NCI-H446 (cell line): ENCODE measurements at regions not wholly inside any gene's neighbourhood (a gene's known extent, or its start where the extent isn't known, plus 50 kb on each side); places are given as distances from the start of the nearest gene placed in this dataset.

Experiments
- DNase-seq, 2 experiments: peaks; one replicate each; lab custom pipeline; 2025; lab: John Stamatoyannopoulos, UW

GRCh38 chr5:124922255-124922975 lies 176.0 kb upstream of the ZNF608 start:
- no peak for DNase-seq

DNA sequence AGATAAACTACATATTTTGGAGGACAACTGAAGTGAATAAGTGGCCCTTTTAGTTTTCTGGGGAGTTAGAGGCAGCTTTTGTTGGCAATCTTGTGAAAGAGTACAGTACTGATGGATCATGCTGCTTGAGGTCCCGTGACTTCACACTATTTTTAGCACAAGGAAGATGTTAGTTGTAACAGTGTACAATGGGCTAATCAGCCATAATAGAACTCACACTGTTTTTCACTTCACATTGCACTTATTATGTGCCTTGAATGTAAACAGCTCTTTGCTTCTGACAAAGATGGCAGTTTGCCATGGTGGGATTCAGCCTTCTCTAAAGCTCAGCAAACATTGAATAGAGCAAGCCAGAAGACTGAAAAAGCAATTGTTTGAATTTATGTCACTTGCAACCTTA lies 176.7 kb upstream of the ZNF608 start:
- DNase-seq, result peak in 1 of 2 experiments; percentile 54

DNA sequence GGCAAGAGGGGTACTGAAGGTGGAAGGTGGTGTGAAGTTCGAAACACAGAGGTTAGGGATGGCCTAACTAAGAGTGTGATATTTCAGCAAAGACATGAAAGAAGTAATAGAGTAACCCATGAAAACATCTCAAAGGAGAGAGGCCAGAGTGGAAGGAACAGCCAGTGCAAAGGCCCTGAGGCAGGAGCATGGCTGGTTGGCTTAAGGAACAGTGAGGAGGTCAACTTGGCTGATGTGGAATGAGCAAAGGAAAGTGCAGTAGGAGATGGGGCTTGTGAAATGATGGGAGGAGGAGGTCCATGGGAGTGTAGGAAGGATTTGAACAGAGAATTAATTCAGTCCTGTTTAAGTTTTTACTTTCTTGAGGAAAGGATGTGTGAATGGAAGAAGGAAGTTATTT lies 178.3 kb upstream of the ZNF608 start:
- no peak for DNase-seq

DNA sequence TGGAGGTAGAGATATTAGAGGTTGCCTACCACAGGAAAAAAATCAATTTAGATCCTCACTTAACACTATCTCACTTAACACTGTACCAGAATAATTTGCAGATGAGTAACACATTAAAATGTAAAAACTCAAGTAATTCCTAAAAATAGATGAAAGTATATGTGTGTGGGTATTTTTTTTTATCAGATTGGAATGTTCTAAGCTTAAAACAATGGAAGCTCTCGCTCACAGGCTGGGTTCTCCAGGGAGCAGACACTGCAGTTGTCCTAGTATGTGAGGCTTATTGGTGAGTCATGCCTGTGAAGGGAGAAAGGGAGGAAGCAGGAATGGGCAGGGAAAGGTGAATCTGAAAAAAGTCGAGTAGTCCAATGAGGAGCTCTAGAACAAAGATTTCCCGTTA lies 181.3 kb upstream of the ZNF608 start:
- DNase-seq, result no peak

GRCh38 chr5:124929000-124929399 lies 182.6 kb upstream of the ZNF608 start:
- DNase-seq, result no peak

- peak; percentile 17 to 54 for DNase-seq
Measured at GRCh38 chr5:124932791-124933600, 186.6 kb upstream of the ZNF608 start.

DNA sequence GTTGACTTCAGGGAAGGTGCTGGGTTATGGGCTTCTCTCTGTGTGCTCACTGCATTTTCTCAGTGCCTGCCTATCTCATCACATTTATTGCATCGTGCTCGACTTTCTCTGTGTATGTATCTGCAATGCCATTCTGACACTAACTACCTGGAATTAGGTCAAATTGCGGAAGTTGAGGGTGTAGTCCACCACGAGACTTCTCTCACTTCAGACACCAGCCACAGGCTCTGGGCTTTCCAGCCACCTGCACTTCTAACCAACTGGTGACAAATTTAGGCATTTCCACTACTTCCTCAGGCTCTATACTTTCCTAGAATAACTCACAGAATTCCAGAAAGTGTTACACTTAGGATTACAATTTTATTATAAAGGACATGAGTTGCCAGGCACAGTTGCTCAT lies 188.6 kb upstream of the ZNF608 start:
- no peak for DNase-seq

DNA sequence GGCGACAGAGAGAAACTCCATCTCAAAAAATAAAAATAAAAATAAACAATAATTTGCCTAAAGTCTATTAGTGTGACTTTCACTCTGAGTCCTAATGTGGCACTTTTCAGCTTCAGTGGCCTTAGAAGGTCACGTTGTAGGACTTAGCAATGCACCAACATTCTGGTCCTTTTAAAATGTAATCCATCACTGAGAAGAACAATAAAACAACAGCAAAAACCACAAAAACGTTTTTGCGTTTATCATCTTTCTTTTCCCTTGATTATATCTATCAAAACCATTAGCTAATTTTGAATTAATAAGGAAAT lies 190.1 kb upstream of the ZNF608 start:
- DNase-seq, result no peak

- no peak for DNase-seq
Measured at GRCh38 chr5:124941051-124942049, 194.9 kb upstream of the ZNF608 start.

DNA sequence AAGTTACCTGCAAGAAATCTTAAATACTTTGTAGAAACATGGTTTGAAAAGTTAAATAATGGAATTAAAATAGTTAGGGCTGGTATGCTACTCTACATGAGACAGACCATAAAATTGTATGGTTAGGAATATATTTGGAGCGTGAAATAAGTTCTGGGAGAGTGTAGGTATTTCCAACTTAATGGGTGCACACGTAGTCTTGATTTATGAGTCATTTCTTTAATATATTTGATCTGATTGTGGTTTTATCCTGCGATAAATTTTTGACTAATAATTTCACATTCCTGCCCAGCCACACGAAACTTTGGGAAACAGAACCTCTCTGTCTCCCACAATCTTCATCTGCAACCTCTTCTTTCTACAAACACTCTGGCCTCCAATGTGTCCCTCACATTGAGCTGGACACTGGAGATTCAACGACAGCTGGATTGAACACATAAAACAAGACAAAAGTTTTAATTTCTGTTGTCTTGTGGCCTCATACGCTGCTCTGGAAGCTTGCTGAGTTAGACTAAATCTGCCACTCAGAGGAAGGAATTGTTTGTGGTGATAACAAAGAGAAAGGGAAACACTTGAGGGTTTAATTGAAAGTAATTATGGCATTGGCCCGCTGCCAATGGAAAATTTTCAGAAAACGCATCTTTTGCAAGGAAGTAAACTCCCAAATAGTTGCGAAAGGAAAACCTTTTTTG lies 201.8 kb upstream of the ZNF608 start:
- no peak for DNase-seq

- no peak for DNase-seq
Measured at GRCh38 chr5:124948754-124949275, 202.4 kb upstream of the ZNF608 start.

GRCh38 chr5:124949862-124950261 lies 203.4 kb upstream of the ZNF608 start:
- no peak for DNase-seq

DNA sequence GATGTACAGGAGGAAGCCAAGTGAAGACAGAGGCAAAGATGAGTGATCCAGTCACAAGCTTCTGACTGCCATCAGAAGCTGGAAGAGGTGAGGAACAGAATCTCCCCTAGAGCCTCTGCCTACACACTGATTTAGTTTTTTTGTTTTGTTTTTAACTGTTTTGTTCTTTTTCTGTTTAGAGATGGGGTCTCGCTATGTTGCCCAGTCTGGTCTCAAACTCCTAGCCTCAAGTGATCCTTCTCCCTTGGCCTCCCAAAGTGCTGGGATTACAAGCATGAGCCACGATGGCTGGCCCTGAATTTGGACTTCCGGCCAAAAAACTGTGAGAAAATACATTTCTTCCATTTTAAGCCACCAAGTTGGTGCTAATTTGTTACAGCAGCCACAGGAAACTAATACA lies 204.7 kb upstream of the ZNF608 start:
- no peak for DNase-seq

DNA sequence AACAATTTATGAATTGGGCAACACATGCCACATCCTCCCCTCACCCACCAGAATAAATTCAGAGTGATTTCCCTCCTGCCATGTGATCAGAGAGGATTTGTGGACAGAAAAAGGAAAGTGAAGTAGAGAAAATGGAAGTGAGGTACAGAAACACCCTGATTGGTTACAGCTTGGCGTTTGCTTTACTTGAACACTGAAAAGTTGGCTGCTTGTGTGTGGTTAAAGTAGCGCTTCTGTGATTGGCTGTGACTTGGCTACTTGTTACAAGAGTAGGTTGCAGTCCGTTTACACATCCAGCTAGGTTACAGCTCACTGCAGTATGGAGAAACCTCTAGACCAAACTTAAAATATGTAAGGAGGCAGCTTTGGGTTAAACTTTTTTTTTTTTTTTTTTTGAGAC lies 205.2 kb upstream of the ZNF608 start:
- DNase-seq, result no peak

DNA sequence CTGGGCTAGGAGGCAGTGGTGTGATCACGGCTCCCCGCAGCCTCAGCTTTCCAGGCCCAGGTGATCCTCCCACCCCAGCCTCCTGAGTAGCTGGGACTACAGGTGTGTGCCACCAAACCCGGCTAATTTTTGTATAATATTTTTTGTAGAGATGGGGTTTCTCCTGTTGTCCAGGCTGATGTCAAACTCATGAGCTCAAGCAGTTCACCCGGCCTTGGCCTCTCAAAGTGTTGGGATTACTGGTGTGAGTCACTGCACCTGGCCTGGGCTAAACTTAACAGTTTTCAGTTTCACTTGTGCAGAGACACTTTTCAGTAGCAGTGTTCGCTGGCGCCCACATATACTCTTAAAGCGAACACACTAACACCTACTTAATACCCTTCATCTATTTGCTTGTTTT lies 205.6 kb upstream of the ZNF608 start:
- DNase-seq, result no peak

GRCh38 chr5:124952566-124952965 lies 206.1 kb upstream of the ZNF608 start:
- DNase-seq, result no peak

DNA sequence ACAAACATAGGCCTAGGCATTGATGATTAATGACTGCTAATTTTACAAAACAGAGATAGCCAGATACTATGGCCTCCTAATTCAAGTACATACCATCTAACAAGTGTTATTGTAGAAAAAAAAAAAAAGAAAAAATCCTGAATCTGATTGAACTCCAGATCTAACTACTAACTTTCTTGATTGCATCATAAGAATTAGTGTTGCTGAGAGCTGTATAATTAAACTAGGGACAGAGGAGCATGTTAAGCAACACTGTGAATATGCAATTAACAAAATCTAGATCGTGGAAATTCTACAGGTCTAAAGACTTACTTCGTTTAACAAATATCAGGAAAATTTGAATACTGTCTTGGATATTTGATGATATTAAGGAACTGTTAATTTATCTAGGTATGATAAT lies 208.3 kb upstream of the ZNF608 start:
- no peak for DNase-seq

DNA sequence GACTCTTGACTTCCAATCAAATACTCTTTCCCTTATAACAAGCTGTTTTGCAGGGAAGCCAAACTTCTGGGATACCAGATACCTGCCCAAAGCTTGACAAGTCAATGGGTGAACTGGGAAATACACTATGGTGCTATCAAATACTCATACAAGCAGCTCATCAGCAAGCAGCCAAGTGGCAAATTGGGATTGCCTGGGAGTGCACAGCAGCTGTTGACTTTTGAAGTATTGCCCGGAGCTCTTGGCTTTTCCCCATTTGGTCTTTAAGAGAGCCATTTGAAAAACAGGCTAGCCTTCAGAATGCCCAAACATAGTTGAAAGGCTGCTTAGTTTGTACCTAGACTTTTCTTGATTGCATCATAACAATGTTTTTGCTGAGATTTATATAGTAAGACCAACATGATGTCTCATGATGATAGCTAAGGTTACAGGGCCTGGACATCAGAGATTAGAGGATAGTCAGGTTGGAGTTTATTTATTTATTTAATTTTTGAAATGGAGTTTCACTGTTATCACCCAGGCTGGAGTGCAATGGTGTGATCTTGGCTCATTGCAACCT lies 210.1 kb upstream of the ZNF608 start:
- peak; percentile 57 to 89 for DNase-seq

DNA sequence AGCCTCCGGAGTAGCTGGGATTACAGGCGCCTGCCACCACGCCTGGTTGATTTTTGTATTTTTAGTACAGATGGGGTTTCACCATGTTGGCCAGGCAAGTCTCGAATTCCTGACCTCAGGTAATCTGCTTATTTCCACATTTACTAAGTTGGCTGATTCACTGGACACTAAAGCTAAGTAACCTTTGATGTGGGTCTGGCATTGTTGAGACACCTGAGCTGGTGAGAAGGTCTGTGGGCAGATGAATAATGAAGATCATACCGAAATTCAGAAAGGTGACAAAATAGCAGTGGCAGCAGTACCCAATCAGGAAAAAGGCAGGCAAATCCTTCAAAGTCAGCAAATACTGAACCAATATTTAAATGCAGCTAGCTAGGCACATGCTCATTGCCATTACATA lies 210.6 kb upstream of the ZNF608 start:
- no peak for DNase-seq

DNA sequence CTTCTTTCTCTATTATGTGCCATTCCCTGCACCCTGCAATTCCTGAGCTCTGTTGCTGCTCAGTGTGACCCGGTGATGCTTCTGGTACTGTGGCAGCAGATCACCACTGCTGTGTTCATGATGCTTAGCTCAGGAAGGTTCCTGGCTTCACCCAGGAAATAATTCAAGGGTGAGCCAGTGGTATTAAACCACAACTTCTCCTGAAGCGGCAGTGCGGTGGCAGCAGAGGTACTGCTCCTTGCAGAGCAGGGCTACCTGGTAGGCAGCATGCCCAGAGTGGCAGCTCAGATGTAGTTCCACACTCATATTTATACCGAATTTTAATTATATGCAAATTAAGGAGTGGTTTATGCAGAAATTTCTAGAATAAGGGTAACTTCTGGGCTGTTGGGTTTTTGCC lies 213.8 kb upstream of the ZNF608 start:
- DNase-seq, result no peak

DNA sequence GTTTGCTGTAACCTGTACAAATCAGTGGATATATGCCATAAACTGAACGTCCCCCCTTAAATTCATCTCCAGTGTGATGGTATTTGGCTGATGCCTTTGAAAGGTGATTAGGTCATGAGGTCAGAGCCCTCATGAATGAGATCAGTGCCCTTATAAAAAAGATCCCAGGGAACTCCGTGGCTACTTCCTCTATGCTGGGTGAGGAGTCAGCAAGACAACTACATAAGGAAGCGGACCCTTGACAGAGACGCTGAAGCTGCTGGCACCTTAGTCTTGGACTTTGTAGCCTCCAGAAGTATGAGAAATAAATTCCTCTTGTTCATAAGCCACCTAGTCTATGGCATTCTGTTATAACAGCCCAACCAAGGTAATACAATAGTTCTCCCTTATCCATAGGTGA lies 215.1 kb upstream of the ZNF608 start:
- no peak for DNase-seq
